Endometrium (tissue), 2 donors: ENCODE measurements at regions not wholly inside any gene's neighbourhood (a gene's known extent, or its start where the extent isn't known, plus 50 kb on each side); places are given as distances from the start of the nearest gene placed in this dataset.

Source experiments
- FAIRE-seq: peaks from 2 replicates; lab custom pipeline; 2012; peaks lifted over from hg19 to GRCh38; lab: Jason Lieb, UNC
- donor health status: control.
- donor health status: control.

- FAIRE-seq: no peak
These were observed 193.9 kb downstream of the PHLDA1 start for GRCh38 chr12:75837700-75838099.

DNA sequence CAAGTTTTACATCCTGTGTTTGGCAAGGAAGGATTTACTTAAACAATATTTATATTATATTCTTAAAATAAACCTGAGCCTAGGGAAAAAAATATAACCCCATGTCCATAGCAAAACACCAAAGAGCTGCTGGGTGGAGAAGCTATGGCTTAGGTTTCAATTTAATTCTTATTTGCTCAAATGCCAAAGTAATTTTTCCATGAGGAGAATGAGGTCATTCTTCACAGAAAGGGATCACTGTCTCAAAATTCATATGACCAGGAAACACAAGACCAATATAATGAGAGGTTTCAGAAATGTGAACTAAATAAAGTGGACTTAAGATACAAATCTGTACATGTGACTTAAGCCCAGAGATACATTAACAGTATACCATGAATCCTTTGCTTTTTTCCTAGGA, 195.0 kb downstream of the PHLDA1 start:
- no peak for FAIRE-seq

GRCh38 chr12:75834591-75834990, 197.0 kb downstream of the PHLDA1 start:
- no peak for FAIRE-seq

DNA sequence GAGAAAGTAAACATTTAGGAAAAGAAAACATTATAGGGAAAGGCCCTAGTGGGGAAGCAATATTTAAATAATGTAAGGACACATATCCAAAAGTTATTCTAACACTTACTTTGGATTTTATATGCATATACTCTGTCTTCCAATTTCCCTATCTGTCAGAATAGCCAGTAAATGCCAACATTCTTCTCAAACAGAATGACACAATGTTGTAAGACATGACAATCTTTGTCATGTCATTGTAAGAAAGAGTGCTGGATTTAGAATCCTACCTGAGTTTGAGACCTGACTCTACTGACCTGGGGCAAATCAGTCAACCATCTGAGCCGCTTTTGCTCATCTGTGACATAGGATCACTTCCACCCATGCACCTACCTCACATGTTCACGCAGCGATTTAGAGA, 198.3 kb downstream of the PHLDA1 start:
- no peak for FAIRE-seq

- FAIRE-seq: no peak
These were observed 200.2 kb downstream of the PHLDA1 start for GRCh38 chr12:75831402-75831801.

GRCh38 chr12:75827061-75827460, 204.5 kb downstream of the PHLDA1 start:
- no peak for FAIRE-seq

GRCh38 chr12:75825686-75826085, 205.9 kb downstream of the PHLDA1 start:
- no peak for FAIRE-seq

GRCh38 chr12:75823475-75823874, 208.1 kb downstream of the PHLDA1 start:
- no peak for FAIRE-seq

DNA sequence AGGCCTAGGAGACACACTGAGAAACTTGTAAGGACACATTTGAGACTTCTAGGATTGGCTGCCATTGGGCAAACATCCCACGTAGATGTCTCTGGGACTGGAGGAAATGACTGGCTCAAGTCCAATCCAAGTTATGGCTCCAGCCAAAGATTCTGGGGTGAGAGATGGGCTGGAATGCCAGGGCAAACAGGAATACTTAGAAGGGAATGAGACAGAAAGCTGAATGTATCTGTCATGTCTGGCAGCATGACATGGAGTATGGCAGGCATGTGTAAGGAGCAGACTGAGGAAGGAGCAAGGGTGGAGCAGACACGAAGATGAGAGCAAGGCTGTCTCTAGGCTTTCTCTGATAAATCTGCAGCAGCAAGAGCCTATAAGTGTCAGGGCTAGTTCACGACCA, 209.2 kb downstream of the PHLDA1 start:
- no peak for FAIRE-seq

GRCh38 chr12:75820848-75821578, 210.6 kb downstream of the PHLDA1 start:
- no peak for FAIRE-seq

DNA sequence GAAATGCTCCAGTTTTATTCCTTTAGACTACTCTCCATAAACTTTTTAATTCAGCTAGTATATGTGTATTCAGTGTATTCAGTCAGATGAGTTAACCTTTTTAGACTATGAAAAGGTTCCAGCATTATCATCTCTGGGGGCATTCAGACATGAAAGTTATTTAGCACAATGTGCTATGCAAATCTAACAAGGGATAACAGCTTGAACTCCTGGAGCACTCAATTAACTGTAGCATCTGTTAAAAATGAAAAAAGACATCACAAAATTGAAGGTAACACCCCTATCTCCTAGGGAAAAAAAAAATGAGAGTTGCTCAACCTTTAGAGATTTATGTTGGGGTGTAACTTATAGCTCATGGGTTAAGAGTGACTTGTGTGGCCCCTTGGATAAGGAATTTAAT, 211.5 kb downstream of the PHLDA1 start:
- FAIRE-seq: no peak

DNA sequence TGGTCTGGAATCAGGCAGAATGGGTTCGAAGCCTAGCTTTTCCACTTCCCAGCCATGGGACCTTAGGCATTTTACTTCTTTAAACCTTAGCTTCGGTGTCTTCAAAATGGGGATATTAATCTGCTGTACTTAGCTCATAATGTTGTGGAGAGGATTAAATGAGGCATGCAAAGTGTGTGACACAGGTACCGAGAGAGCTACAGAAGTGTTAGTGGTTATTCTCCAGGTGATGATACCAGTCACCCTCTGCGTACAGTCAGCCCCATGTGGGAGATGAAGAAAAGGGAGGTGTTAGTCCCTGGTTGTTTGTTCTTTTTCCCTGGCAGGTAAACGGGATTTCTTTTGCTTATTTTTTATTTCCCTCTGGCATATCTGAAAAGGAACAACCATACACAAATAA, 212.1 kb downstream of the PHLDA1 start:
- FAIRE-seq: no peak

DNA sequence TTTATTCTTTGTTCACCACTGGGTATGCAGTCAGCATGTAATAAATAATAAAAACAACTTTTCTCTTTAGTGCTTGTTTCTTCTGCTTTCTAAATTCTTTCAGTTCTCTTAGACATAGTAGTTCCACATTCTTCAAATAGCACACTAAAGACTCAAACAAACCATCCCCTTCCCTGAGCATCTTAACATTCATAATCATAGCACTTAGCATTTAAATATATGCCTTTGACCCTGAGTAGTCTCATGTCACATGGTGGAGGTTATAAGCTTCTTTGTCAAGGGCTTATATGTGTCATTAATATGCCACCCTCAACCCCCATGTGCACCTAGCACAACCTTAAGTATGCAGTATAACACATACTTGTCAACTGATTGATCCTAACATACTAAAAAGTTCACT, 212.7 kb downstream of the PHLDA1 start:
- no peak for FAIRE-seq

DNA sequence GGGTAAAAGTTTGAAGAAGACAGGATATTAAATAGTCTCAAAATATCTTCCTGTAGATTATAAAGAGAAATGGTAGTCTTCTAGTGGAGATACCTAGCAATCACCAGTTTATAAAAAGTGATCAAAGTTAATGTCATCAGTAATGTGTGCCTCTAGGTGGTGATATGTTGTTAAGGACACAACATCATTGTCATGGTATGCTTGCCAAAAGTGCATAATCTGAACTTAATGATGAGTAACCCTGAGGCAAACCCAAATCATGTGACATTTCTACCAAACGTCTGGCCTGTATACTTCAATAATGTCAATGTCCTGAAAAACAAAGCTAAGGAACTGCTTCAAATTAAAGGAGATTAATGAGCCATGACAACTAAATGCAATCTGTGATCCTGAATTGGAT, 214.7 kb downstream of the PHLDA1 start:
- FAIRE-seq: no peak

DNA sequence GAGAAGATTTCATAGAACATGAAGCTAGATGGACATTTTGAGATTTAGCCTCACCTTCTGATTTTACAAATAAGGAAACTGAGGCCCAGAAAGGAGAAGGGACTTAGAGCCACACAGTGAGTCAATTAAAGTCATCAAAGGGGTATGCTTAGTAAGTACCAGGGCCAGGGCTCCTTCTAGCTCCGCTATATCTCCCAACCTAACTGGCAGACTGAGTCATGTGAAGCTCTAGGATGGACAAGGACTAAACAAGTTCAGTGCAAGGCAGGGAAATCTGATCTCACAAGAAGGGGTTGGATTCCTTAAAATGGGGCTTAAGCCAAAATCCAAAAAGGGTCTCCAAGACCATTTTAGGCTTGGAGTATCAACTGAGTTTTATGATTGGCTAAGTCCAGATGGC, 215.8 kb downstream of the PHLDA1 start:
- FAIRE-seq: no peak

DNA sequence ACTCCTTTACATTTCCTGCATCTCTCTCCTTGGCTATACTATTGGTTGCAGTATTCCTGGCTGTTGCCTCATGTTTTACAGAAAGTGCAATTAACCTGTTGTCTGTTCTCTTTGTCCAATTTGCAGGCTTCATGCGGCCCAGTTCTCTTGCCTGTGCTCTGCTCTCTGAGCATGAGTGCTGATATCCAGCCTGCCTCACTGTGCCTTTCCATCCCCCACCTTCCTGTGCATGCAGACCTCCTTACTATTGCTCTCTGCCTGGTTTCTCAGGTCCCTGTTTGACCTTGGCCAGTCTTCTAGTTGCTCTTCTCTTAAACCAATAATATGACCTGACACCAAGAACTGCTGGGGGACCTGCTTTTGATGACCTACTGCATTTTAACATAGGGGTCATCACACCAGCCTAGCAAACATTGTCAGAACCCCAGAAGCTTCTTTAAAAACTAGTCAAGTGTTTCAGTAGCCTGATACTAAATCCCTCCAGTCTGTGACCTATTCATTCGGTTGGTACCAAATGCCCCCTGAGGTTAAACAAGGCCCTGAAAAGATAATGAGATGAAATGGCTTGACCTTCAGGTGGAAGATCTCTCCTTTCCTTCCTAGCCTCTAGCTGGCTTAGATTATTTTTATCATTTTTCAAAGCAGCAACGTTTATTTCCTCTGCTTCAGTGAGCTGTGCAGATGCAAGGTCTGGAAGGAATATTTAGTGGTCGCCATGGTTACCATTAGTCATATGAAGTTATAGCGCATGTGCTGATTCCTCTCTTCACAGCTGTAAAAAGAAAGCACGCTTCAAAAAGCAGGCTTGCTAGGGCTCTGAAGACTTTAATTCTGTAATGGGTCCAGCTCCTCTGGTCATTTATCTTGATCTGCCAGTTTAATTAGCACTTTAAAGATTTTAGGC, 216.5 kb downstream of the PHLDA1 start:
- peak; percentile 85 for FAIRE-seq

- FAIRE-seq: no peak
These were observed 218.5 kb downstream of the PHLDA1 start for GRCh38 chr12:75813072-75813471.

DNA sequence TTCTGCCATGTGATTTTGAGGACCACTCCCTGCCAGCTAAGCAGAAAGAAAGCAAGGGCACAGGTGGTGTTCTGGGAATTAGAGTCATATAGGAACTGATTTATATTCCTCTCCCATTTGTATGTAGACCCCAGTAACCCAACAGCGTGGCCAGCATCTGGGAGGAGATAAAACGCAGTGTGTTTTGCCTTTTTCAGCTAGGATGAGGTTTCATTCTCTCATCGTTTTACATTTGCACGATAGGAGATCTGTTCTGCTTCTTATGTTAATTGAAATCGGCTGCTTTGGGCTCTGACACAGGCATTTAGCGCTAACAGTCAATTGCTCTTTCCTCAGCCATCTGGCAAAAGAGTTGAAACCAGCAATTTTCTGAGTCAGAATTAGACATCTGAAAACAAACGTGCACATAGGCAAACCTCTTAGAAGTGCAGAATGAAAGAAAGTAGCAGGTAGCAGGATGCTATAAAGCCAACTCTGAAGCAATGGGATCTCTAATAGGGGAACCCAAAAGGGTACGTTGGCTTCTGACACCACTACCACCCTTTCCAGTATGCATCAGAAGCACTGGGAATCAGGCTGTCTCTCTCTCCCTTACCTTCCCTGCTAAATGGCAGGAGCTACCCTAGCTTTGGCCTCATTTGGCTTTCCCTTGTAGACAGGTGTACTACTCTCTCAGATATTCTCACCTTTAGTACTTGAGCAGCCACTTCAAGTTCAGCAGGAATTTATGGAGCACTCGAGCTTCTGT, 219.1 kb downstream of the PHLDA1 start:
- FAIRE-seq: peak; percentile 77

GRCh38 chr12:75809746-75810145, 221.8 kb downstream of the PHLDA1 start:
- FAIRE-seq: no peak

DNA sequence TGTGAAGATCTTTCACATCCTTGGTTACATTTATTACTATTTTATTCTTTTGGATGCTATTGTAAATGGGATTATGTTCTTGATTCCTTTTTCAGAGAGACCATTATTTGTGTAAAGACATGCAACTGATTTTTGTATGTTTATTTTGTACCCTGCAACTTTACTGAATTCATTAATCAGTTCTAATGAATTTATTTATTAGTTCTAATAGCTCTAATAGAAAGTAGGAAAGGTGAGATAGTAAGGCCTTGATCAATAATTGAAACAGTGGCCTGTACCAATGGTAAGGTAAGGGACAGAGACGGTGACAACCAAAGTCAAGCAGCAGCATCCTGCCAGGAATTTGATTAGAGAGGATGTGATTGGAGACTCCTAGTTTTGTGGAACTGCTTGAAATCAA, 224.1 kb downstream of the PHLDA1 start:
- FAIRE-seq: no peak

DNA sequence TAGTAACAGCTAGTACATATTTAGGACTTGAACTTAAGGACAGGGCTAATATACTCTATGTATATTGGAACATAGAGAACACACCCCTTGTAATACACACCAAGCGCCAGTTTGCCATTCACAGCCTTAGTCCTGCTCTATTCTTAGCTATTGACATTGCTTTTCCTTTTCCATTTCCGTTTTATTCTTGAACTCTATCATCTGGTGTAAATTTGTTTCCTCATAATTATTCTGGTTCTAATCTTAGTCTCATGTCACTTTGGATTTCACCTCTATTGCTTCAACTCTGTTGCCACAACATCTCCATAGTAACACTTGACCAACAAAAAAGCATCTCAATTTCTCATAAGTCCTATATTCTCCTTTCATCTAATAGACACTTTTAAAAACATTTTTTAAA, 225.7 kb downstream of the PHLDA1 start:
- no peak for FAIRE-seq

DNA sequence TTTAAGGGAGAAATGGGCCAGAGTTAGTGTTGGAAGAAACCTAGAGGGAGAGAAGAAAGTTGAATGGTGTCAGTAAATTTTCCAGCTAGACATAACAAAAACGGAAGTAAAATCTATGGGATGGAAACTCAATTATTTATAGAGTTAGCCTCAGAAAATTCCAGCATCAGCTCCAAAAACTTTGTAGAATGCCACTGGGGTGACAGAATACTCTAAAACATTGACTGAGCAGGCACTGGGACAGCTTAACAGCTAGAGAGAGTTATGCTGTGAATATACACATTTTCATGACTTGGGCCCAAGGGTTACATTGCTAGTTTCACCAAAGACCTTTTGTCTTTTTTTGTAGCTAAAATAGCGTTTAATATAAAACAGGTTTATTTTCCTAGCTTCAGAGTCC, 226.3 kb downstream of the PHLDA1 start:
- FAIRE-seq: no peak
